Activated CD4-positive, alpha-beta T cell treated with anti-CD3 and anti-CD28 coated beads for 4 hours (primary cell): ENCODE measurements at regions not wholly inside any gene's neighbourhood (a gene's known extent, or its start where the extent isn't known, plus 50 kb on each side); places are given as distances from the start of the nearest gene placed in this dataset.
"Not testable (repeated sequence)": the region's sequence is repeated elsewhere in the genome, so short reads cannot be mapped to it uniquely, and the experiment has no call there.

ENCODE experiments used
- DNase-seq, 2 donors: peaks; one replicate each; pipeline ENCODE4 v3.0.0-alpha.2; 2020

DNA sequence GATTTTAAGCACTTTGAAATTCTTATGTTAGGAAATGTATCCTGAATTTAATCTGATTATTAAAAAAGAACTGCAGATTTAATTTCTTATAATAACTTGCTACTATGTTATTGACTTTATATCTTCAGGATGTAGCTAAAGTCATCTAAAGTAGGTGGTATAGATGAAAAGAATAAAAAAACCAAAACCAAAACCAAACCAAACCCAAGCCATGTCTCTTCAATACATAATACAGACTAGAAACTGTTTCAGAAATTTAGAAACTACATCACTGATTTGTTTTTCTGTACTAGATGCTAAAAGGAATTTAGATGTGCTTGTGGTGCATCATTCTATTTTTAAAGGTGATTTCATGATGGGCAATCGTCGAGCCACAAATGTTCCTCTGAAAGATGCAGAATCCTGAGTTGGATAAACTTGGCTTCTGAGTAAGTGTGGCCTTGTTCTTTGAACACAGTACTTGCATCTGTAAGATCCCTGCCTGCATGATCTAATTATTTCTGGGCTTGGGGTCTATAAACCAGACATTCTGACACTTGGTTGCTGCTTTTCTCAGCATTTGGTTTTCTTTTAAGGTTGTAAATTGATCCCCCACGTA, 287.1 kb upstream of the SUCLG2 start:
- DNase-seq, result no peak

DNA sequence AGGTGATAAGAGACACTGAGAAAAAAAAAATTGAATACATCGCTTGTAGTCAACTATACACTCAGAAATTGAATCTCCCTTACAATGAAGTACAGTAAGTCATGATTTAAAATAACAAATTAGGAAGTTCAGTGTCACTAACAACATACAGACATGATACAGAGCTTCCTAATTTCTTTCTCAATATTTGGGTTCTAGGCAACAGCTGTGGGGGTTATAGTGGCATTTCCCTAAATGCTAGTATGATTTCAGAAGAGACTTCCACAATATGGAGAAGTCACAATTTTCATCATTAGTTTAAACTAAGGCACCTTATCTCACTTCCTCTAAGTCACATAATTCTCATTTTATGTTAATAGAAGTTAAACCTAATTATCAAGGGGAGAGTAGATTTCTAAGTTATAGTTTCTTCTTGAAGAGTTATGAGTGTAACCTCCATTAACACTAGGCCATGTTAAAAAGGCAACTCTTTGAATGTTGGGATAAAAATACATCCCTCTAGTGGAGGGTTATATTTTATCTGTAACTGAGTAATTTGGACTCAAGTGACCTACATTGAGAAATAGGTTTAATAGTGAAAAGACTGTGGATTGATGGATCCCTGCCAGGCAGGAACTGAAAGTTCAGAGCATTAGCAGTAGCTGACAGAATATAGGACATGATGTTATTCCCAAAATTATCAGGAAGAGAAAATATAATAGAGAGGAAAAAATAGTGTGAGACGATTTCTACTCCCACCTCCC, 286.0 kb upstream of the SUCLG2 start:
- DNase-seq, result no peak

DNA sequence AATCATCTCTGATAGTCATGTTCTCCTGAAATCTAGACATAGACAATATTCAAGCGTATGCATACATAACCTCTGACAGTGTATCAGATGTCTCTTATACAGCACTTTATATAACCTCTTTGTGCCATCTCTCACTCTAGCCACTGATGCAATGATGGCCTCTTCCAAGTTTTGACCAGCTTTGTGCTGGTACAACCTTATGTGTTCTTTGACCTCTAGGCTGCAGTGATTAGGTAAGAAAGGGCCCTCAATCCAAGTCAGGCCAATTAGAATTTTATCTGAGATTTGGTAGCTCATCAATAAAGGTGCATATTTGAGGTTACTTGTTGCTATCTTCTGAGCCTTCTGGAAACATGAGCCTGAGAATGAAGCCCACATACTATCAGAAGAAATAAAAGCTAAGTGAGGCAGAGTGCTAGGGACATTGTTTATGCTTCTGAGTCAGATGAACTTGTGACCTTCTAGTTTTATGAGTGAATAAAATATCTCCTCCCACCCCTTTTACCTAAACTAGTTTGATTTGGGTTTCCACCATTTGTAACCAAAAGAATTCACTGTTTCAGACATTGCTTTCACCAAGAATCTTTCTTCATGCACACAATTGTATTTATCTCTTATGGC, 283.2 kb upstream of the SUCLG2 start:
- DNase-seq, result no peak

DNA sequence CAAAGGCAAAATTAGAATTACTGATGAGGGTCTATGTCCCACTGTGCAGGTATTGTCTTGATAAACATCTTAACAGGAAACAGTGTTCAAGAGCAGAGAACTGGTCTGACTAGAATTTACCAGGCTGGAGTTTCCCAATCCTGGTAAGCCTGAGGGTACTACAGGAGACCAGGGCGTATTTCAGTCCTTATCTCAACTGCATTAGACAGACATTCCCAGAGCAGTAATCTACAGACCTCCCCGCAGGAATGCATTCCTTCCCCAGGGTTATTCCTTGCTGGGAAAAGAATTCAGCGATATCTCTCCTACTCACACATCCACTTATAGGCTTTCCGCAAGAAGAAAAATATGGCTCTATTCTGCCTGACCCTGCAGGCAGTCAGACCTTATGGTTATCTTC, 276.0 kb upstream of the SUCLG2 start:
- DNase-seq, result not testable (repeated sequence)

DNA sequence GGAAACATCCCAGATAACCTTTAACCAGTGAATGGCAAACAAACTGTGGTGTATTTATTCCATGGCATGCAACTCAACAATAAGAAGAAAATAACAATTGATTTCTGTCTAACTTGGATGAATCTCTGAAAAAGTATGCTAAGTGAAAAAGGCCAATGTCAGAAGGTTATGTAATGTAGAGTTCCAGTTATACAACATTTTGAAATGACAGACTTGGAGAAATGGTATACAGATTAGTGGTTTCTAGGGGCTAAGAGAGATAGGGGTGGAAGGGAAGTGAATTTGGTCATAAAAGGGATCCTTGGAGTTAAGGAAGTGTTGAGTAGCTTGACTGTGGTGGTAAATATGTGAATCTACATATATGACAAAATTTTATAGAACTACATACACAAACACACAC, 269.4 kb upstream of the SUCLG2 start:
- no peak for DNase-seq

DNA sequence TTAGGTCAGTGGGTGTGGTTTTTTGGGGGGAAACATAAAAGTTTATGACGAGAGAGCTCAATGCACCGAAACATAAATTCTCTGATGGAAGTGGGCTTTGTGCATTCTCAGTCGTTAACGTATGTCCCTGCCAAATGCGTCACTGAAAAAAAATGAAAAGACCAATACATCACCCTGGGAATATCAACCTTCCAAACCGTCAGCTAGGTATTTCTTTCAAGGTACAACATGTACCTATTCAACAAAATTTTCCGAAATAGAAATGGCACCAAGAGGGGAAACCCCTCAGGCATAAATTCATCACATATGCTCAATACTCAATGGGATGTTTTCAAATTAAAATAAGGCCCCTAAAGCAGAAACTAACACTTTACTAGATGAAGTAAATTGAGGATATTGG, 266.6 kb upstream of the SUCLG2 start:
- no peak for DNase-seq

DNA sequence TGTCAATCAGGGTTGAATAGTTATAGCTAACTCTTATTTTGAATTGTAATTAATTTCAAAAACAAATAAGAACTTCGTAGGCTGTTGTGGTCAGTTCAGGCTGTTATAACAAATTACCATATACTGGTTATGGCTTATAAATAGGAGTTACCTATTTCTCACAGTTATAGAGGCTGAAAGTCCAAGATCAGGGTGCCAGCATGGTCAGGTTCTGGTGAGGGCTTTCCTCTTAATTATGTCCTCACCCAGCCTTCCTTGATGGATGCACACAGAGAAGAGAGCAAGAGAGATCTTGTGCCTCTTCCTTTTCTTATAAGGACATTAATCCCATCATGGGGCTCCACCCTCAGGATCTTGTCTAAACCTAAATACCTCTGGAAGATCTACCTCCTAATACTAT, 265.9 kb upstream of the SUCLG2 start:
- no peak for DNase-seq

DNA sequence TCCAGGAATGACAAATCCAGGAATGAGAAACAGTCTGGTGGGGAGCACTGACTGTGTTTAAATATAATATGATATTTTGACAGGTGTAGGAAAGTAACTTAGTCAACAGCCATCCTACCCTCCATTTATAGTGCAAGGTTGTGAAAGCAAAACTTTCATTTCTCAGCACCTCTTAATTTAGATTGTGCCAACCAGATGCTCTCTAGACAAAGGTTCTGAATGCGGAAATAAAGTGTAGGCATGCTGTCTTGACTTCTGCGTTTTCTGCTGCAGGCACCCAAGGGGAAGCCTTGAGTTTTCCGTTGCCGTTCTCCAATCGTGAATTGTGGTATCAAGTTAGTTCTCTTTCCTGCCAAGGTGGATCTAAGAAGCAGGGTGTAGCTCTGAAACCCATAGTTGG, 261.9 kb upstream of the SUCLG2 start:
- no peak for DNase-seq

DNA sequence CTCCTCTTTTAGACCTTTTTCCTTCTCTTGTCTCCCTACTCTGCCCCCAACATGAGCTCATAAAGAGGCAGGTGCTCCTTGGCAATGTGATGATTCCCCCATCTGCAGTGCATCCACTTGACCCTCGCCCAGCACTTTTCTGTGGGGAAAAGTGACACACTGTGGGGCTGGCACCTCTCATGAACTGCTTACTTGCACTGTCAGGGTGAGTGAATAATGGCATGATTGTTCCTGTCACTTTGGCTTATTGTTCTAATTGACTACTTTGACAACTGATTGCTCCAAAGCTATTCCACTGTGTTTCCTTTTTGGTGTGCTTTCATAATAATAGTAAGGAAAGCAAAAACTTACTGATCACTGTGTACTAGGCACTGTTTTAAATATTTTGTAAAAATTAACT, 253.3 kb upstream of the SUCLG2 start:
- no peak for DNase-seq

DNA sequence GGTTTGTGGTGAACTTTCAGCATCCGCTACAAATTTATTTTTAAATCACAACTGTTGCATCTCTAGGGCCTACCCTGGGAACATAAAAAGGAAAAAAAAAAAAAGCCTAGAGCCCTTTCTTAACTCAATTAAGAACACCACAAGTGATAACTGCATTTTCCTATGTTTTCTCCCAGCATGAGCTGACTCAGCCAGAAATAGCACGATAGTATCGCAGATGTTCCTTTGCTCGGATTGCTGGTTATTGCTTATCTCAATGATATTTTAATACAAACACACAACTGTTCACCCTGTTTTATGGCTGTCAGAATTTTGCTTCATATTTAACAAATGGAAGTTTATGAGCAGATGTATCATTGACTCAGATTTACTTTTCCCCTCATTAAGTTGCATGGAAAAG, 251.8 kb upstream of the SUCLG2 start:
- DNase-seq, result no peak

DNA sequence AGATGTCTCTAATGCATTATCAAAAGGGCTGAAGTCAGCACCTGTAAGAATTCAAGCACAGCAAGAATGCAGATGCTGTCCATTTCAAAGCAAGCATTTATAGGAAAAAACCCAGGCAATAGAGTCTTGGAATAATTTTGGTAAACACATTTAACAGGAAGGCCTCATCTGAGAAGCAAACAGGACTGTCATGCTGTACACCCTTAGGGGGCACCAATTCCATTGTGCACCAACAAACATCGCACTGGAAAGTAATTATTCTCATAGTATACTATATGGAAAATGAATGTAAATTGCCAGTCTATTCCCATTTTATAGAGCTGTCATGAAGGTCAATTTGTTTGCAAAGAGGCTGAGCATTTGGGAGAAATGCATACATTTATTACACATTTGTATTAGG, 247.3 kb upstream of the SUCLG2 start:
- DNase-seq, result no peak

DNA sequence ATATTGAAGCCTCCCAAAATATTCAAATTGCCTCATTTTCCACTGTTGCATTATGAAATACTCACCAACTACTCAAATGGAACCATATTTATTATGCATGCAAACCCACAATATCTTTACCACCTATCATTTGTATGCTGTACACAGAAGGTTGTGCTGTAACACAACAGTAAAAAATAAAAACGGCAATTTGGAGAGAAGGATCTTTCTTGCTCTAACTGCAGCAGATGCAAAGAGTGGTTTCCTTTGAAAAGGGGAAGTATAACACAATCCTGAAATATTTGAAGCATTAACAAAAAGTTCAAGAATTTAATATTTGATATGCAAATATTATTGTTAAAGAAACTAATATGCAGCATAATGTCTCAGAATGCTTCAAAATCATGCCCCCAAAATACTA, 244.5 kb upstream of the SUCLG2 start:
- no peak for DNase-seq

DNA sequence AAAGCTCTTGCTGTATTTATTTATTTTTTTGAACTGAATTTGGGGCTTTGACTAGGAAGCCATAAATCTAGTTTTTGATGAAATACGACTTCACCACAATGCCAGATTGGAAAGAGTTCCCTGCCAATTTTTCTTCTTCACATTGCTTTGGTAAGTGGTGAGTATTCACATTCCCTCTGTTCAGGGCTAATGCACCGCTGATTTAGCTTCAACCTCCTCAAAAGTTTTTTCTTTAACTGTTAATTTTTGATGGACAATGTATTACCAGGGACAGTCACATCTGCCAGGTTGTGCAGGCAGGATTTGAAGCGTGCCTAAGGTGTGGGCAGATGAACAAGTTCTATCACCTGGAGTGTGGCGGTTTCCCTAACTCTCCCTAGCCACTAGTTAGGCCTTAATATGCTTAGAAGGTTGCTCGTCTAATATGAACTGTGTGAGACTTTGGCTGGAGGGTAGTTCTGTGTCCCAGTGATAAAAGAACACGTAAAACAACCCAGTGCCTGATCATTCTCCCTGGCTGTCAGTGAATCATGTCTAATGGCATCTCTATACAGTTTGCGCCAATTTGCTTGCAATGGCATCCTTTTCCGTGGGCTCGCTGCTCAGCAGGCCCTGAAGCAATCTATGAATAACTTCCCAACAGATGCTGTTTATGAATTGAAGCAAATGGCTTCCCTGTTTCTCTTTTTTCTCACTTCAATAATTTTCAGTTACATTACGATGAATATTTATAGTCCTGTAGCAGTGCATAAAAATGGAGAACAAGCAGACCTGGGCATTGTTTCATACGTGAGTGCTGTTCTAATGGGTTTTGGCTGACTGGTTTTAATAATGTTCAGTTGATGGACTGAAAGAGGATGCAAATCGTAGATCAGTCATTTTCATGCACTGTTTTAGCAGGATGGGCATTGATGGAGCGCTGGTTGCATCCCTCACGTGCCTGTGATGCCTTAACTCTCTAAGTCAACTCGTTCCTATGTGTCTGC, 243.2 kb upstream of the SUCLG2 start:
- DNase-seq, result no peak

DNA sequence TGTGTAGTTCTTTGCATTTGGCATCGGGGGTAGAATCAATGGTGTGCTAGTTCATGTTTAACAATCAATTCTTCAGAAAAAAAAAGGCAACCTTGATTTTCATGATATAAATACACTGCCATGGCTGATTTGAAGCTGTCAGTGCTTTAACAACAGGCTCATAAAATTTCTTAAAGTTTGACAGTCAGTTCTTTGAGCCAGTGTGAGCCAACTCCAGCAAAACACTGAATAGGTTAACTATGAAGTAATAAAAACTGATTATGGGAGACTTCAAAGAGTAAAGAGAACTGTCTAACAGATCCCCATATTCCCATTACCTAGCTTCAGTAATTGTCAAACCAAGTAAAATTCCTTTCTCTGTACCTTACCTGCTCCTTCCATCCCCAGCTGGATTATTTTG, 241.7 kb upstream of the SUCLG2 start:
- no peak for DNase-seq

DNA sequence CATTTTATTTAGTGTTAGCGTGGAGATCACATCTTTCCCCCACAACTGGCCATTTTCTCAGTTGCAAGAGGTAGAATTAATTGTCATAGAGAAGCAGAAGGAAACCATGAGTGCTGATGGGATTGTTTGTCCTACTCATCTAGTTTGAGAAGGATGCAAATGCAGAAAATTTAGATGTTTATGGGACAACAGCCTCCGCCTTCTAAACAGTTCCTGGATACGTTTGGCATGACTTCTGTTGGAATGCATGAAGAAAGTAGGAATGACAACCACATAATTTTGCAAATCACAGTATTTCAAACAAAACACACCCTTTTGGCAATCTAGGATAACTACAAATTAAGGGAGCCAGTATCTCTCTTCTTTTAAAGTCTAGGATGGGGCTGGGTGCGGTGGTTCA, 240.1 kb upstream of the SUCLG2 start:
- no peak for DNase-seq

DNA sequence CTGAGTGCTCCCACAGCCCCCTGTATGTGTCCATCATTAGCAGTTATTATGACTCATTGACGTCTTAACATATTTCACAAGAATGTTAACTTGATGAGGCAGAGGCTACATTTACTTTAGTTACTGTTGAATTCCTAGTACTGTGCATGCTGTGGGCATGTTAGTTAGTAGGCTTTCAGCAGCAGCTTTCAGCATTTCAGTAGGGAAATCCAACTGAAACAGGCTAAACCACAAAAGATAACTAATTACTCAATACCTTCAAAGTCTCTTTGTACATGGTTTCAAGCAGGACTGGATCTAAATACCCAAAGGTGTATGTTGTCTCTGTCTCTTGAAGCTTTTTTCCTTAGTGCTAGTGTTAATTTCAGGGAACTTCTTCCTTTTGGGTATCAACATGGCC, 229.9 kb upstream of the SUCLG2 start:
- DNase-seq, result no peak

DNA sequence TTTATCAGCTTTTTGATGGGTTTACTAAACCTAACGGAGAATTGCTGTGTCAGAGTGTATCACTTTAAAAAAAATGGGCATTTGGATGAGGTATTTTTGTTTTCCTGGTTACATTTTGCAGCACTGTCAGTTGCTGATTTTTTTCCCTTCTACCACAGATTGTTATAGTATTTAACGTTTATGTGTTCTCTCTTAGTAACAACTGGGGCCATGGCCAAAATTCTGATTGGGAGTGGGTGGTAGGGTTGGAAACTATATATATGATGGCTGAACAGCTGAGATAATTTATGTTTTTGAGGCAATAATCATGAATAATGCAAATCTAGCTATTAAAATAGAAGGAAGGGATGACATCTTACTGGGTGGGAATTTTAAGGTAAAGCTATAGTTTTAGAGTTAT, 229.4 kb upstream of the SUCLG2 start:
- DNase-seq, result no peak

DNA sequence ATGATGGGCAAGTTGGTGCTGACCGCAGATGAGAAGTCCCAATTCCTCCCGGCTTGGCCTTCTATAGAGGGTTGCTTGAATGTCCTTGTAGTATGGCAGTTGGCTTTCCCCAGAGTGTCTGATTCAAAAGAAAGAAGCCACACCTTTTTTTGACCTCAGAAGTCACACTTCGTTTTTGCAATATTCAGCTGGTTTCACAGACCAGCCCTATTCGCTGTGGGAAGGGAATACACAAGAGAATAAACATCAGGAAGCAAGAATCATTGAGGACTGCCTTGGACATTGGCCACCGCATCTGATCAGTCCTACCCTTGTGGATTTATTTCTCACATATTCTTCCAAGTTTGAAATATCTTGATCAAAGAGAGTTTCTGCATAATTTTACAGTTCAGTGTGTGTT, 228.6 kb upstream of the SUCLG2 start:
- DNase-seq, result no peak

DNA sequence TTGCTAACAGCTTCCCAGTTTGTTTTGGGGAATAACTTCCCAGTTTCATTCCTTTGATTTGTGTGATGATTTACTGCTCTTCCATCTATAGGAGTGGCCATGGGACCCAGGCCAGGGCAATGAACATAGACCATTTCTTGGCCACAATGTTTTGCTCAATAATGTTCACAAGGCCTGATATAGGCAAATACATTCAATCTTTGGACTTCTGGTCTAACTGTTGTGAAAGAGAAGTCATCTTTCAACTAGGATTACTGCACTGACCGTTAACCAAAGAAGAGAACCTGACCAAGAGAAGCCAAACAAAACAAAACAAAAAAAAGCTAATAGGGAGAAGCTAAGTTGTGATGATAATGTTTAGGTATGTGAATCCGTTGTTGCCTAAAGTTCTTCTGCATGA, 221.8 kb upstream of the SUCLG2 start:
- no peak for DNase-seq

DNA sequence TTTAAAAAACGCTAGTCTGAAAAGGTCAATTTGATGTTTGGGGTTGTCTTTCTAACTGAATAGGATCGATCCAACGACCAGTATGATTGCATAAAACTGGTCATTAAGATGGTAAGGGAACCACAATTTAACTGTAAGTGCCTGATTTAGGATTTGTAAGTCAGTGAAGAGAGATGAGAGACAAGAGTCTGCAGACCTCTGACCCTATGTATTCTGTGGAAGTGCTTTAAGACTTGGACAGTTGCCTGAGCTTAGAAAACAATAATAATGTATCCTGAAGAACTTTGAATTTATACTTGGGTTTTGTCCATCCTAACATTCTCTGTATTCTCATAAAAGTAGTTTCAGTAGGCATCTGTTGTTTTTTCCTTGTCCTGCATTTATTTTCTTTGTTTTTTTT, 221.4 kb upstream of the SUCLG2 start:
- no peak for DNase-seq

DNA sequence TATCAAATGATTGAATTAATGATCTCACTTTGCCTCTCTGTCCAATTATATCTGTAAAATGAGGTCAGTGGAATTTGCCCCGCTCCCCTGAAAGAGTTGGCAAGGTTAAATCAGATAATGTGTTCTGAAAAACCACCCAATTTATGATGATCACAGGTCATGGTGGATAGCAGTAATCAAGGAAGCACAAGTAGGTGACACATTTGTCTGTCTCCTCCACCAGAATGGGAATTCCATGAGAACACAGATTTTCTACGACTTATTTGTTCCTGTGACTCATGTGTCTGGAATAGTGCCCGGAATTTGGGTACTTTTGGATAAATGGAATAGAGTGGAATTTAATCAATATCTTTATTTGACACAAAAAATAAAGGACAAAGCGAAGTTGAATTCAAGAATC, 220.9 kb upstream of the SUCLG2 start:
- no peak for DNase-seq

DNA sequence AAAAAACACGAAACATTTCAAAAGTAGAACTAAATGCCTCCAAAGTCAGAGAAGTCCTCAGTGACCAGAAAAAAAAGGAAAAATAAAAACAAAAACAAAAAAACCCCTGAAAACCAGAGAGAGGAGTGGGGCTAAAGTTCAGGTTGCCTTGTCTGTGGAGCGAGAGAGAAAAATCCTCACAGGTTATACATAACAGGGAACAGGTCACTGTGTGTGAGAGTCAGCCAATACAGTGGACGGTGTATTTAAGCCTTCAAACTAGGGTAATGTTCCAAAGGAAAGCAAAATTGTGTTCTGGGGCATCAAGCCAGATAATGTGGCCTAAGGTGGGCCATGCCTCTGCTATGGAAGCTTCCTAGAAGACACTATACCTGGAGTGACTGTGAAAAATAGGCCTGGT, 216.1 kb upstream of the SUCLG2 start:
- DNase-seq, result no peak

DNA sequence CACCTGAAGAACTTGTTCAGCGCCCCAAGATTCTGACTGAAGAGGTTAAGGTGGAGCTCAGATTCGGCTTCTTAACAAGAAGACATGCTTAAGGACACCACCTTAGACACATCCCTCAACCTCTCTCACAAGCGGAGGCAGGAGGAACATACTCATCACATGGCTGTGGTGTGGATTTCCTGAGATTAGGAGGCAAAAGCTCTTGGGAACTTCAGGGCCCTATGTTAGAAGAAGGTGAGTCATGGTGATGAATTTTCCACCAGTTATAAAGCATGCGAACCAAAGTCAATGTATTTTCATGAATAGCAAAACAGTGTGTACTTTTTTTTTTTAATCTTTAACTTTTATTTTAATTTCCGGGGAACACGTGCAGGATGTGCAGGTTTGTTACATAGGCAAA, 212.2 kb upstream of the SUCLG2 start:
- DNase-seq, result no peak
